ENCODE measurements at regions not wholly inside any gene's neighbourhood (a gene's known extent, or its start where the extent isn't known, plus 50 kb on each side); places are given as distances from the start of the nearest gene placed in this dataset.

- Histone ChIP-seq H3K9me1 (ENCODE audit: control insufficient read depth, extremely low read depth, insufficient read depth, low read length) (no peaks in the 10 kb centered on the region), H3K4me1 (ENCODE audit: control insufficient read depth, extremely low read depth, insufficient read depth, low read length) (no peaks in the 10 kb centered on the region), H3K4me3 (ENCODE audit: control insufficient read depth in 2 of 3, extremely low read depth in 1 of 3, insufficient read depth in 2 of 3, low read depth in 1 of 3, low read length in 3 of 3) (no peak overlapping the region), H3K27me3 (ENCODE audit: control insufficient read depth, extremely low read depth, insufficient read depth, low read length) (no peaks in the 10 kb centered on the region), H3K4me2 (ENCODE audit: control insufficient read depth, extremely low read depth, insufficient read depth, low read depth, low read length) (no peak overlapping the region), H3K36me3 (ENCODE audit: control insufficient read depth in 2 of 2, extremely low read depth in 1 of 2, insufficient read depth in 2 of 2, low read length in 2 of 2) (no peaks in the 10 kb centered on the region), H3K9ac (ENCODE audit: control insufficient read depth, extremely low read depth, insufficient read depth, low read length) (no peak overlapping the region), H3K79me2 (ENCODE audit: control insufficient read depth, insufficient read depth, low read length) (no peaks in the 10 kb centered on the region), H4K20me1 (ENCODE audit: control insufficient read depth, extremely low read depth, insufficient read depth, low read length) (no peaks in the 10 kb centered on the region), H3K9me3 (ENCODE audit: control insufficient read depth, low read depth, low read length) (no peaks in the 10 kb centered on the region), H2AFZ (ENCODE audit: control insufficient read depth, low read length) (no peak overlapping the region), H3K27ac (ENCODE audit: control insufficient read depth, insufficient read depth, low read length) (no peak overlapping the region)
- dilution Hi-C loops (cut with MboI; ENCODE audit: extremely low pct_ligation_motif_present, low sequenced_read_pairs), result no loop called here
- DNase-seq (ENCODE audit: low read depth, low spot score), result no peak
- TF ChIP-seq CTCF (optimal IDR thresholded peaks at IDR 0.05 in 1 of 3, IDR thresholded peaks at IDR 0.05 in 1 of 3, conservative IDR thresholded peaks at IDR 0.05 in 1 of 3; ENCODE audit: extremely low read depth in 1 of 3, insufficient read depth in 2 of 3, low read length in 3 of 3) (no peak), EZH2 (IDR thresholded peaks at IDR 0.05; ENCODE audit: low read length) (no peak)
- FAIRE-seq, result no peak
Measured at GRCh38 chr3:144544871-144545270, 573.2 kb downstream of the DIPK2A start.

- H3K4me1 ChIP-seq (ENCODE audit: control insufficient read depth, extremely low read depth, insufficient read depth, low read length), result no peaks in the 10 kb centered on the region
- FAIRE-seq, result no peak
- no peak overlapping the region for H3K4me3 ChIP-seq (ENCODE audit: control insufficient read depth in 2 of 3, extremely low read depth in 1 of 3, insufficient read depth in 2 of 3, low read depth in 1 of 3, low read length in 3 of 3)
- TF ChIP-seq CTCF (optimal IDR thresholded peaks at IDR 0.05 in 1 of 3, IDR thresholded peaks at IDR 0.05 in 1 of 3, conservative IDR thresholded peaks at IDR 0.05 in 1 of 3; ENCODE audit: extremely low read depth in 1 of 3, insufficient read depth in 2 of 3, low read length in 3 of 3) (no peak), EZH2 (IDR thresholded peaks at IDR 0.05; ENCODE audit: low read length) (no peak)
- no peaks in the 10 kb centered on the region for H3K9me1 ChIP-seq (ENCODE audit: control insufficient read depth, extremely low read depth, insufficient read depth, low read length)
- H3K79me2 ChIP-seq (ENCODE audit: control insufficient read depth, insufficient read depth, low read length), result no peaks in the 10 kb centered on the region
- no peak overlapping the region for H3K4me2 ChIP-seq (ENCODE audit: control insufficient read depth, extremely low read depth, insufficient read depth, low read depth, low read length)
- no peaks in the 10 kb centered on the region for H3K36me3 ChIP-seq (ENCODE audit: control insufficient read depth in 2 of 2, extremely low read depth in 1 of 2, insufficient read depth in 2 of 2, low read length in 2 of 2)
- H4K20me1 ChIP-seq (ENCODE audit: control insufficient read depth, extremely low read depth, insufficient read depth, low read length), result no peaks in the 10 kb centered on the region
- dilution Hi-C loops (cut with MboI; ENCODE audit: extremely low pct_ligation_motif_present, low sequenced_read_pairs), result no loop called here
- no peak overlapping the region for H3K9ac ChIP-seq (ENCODE audit: control insufficient read depth, extremely low read depth, insufficient read depth, low read length)
- no peak for DNase-seq (ENCODE audit: low read depth, low spot score)
- H3K27ac ChIP-seq (ENCODE audit: control insufficient read depth, insufficient read depth, low read length), result no peak overlapping the region
- H3K9me3 ChIP-seq (ENCODE audit: control insufficient read depth, low read depth, low read length), result no peaks in the 10 kb centered on the region
- H2AFZ ChIP-seq (ENCODE audit: control insufficient read depth, low read length), result no peak overlapping the region
- no peaks in the 10 kb centered on the region for H3K27me3 ChIP-seq (ENCODE audit: control insufficient read depth, extremely low read depth, insufficient read depth, low read length)
Measured at GRCh38 chr3:144546539-144546938, 574.9 kb downstream of the DIPK2A start.
